HCT116 (cell line): ENCODE measurements at regions not wholly inside any gene's neighbourhood (a gene's known extent, or its start where the extent isn't known, plus 50 kb on each side); places are given as distances from the start of the nearest gene placed in this dataset.

ENCODE experiments used
- CTCF ChIP-seq, 3 experiments: fragments of 200-600 bp in 1 of 3; sonication (generic) in 1 of 3; IDR thresholded peaks in 2 of 3; conservative IDR thresholded peaks in 1 of 3; 2 replicates each; pipeline ENCODE4 v1.5.1; 2012 to 2017; ENCODE audit warnings: low read depth in 2 of 3, low read length in 2 of 3, antibody characterized with exemption in 1 of 3, borderline replicate concordance in 1 of 3, control low read depth in 1 of 3, mild to moderate bottlenecking in 1 of 3, mixed read lengths in 1 of 3, mixed run types in 1 of 3, moderate library complexity in 1 of 3; ENCODE audit not compliant: insufficient read depth in 1 of 3
- EGR1 ChIP-seq: IDR thresholded peaks from 2 replicates; pipeline ENCODE4 v1.6.1; 2012; ENCODE audit warnings: low read depth
- EZH2 ChIP-seq: fragments of 200-600 bp; sonication (generic); IDR thresholded peaks from 2 replicates; pipeline ENCODE4 v1.6.1; 2017; ENCODE audit warnings: antibody characterized with exemption, mixed run types
- MAX ChIP-seq: IDR thresholded peaks from 2 replicates; pipeline ENCODE4 v1.6.1; 2012
- POLR2AphosphoS5 ChIP-seq: IDR thresholded peaks from 2 replicates; pipeline ENCODE4 v1.6.1; 2011; ENCODE audit warnings: mild to moderate bottlenecking, low read depth, low read length, moderate library complexity
- SIN3A ChIP-seq: IDR thresholded peaks from 2 replicates; pipeline ENCODE4 v1.6.1; 2012; ENCODE audit warnings: low read depth
- ZBTB33 ChIP-seq: IDR thresholded peaks from 2 replicates; pipeline ENCODE4 v1.6.1; 2011; ENCODE audit warnings: mild to moderate bottlenecking, low read length, moderate library complexity; ENCODE audit not compliant: insufficient replicate concordance; ENCODE audit errors: extremely low read depth
- ZNF274 ChIP-seq: fragments of 200-500 bp; sonication (Bioruptor generic); IDR thresholded peaks from 2 replicates; pipeline ENCODE4 v1.6.1; 2014; ENCODE audit warnings: mild to moderate bottlenecking, low read depth, low read length, inconsistent platforms

GRCh38 chr2:176637486-176638166 lies 368.4 kb downstream of the MTX2 start:
- TF ChIP-seq CTCF (IDR thresholded peaks at IDR 0.05 in 2 of 3, conservative IDR thresholded peaks at IDR 0.05 in 1 of 3; ENCODE audit: borderline replicate concordance in 1 of 3, insufficient read depth in 1 of 3, low read depth in 2 of 3, low read length in 2 of 3) = no peak
- TF ChIP-seq ZNF274 = no peak
- TF ChIP-seq ZBTB33 = no peak
- no peak for TF ChIP-seq MAX
- no peak for TF ChIP-seq POLR2AphosphoS5
- TF ChIP-seq EZH2 = no peak
- no peak for TF ChIP-seq EGR1
- no peak for TF ChIP-seq SIN3A
